Loucy (cell line): ENCODE measurements at regions not wholly inside any gene's neighbourhood (a gene's known extent, or its start where the extent isn't known, plus 50 kb on each side); places are given as distances from the start of the nearest gene placed in this dataset.

Experiments
- H2AFZ ChIP-seq: fragments of 200-600 bp; sonication (generic); 2 replicates; pipeline ENCODE4 v1.6.0; 2016; ENCODE audit warnings: antibody characterized with exemption, mild to moderate bottlenecking, low read length, moderate library complexity
- H3F3A ChIP-seq: fragments of 200-600 bp; 2 replicates; pipeline ENCODE4 v1.6.0; 2016; ENCODE audit warnings: antibody characterized with exemption, low read depth, mild to moderate bottlenecking
- H3K27me3 ChIP-seq: fragments of 200-600 bp; sonication (generic); 2 replicates; pipeline ENCODE4 v1.6.1; 2014; ENCODE audit warnings: low read length, mild to moderate bottlenecking; ENCODE audit not compliant: insufficient read depth, poor library complexity, severe bottlenecking
- H3K36me3 ChIP-seq: fragments of 200-600 bp; sonication (generic); 2 replicates; pipeline ENCODE4 v1.6.1; 2016; ENCODE audit warnings: low read length; ENCODE audit not compliant: insufficient read depth
- H3K4me1 ChIP-seq: fragments of 200-600 bp; sonication (generic); 2 replicates; pipeline ENCODE4 v1.5.1; 2014; ENCODE audit warnings: low read length, mild to moderate bottlenecking; ENCODE audit not compliant: insufficient read depth, poor library complexity, severe bottlenecking
- H3K4me2 ChIP-seq: fragments of 200-600 bp; sonication (generic); 2 replicates; pipeline ENCODE4 v1.6.0; 2014; ENCODE audit warnings: antibody characterized with exemption, low read length, low read depth, mild to moderate bottlenecking; ENCODE audit not compliant: poor library complexity, severe bottlenecking
- H3K4me3 ChIP-seq: fragments of 200-600 bp; sonication (generic); 2 replicates; pipeline ENCODE4 v1.5.1; 2014; ENCODE audit warnings: low read length, mild to moderate bottlenecking, mixed read lengths; ENCODE audit not compliant: poor library complexity, severe bottlenecking
- H3K79me2 ChIP-seq: fragments of 200-600 bp; sonication (generic); 2 replicates; pipeline ENCODE4 v1.6.1; 2014; ENCODE audit warnings: low read length; ENCODE audit not compliant: insufficient read depth
- H3K9ac ChIP-seq: fragments of 200-600 bp; sonication (generic); 2 replicates; pipeline ENCODE4 v1.6.0; 2014; ENCODE audit warnings: mild to moderate bottlenecking, low read depth, low read length, moderate library complexity; ENCODE audit not compliant: poor library complexity, severe bottlenecking
- H3K9me2 ChIP-seq: fragments of 200-600 bp; sonication (generic); replicated peaks from 2 replicates; pipeline ENCODE4 v1.6.1; 2016; ENCODE audit warnings: low read depth, low read length, mixed read lengths
- H3K9me3 ChIP-seq: fragments of 200-600 bp; sonication (generic); 2 replicates; pipeline ENCODE4 v1.6.1; 2014; ENCODE audit warnings: mild to moderate bottlenecking, antibody characterized with exemption, low read length, low read depth; ENCODE audit not compliant: insufficient read depth
- H4K20me1 ChIP-seq: fragments of 200-600 bp; sonication (generic); 2 replicates; pipeline ENCODE4 v1.6.0; 2014; ENCODE audit warnings: antibody characterized with exemption, low read length, mild to moderate bottlenecking; ENCODE audit not compliant: insufficient read depth, poor library complexity, severe bottlenecking
- EZH2phosphoT487 ChIP-seq: fragments of 200-600 bp; IDR thresholded peaks from 2 replicates; pipeline ENCODE4 v1.6.1; 2018; ENCODE audit warnings: antibody characterized with exemption, mild to moderate bottlenecking, moderate library complexity, borderline replicate concordance
- TF ChIP-seq, protein P1 (sequence below): fragments of 200-600 bp; sonication (generic); conservative IDR thresholded peaks from 2 replicates; pipeline ENCODE4 v1.5.1; 2014; ENCODE audit warnings: mild to moderate bottlenecking, antibody characterized with exemption, low read length

DNA sequence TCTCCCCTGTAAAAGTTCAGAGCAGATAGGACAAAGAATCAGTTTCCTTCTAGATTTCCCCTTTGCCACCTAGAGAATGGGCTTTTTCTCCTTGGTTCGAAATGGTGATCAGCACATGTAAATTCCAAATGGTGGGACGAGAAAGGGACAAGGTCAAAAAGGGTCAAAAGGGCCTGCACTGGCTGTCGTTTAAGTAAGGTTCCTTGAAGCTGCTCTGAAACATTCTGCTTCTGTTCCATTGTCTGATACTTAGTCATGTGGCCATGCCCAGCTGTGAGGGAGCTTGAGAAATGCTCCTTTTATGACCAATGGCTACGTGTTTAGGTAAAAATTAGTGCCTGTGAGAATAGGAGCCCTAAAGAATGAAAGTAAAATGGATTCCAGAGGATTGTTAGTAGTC is 165.9 kb upstream of the CENPE start:
- H3K36me3 ChIP-seq = no peaks in the 10 kb centered on the region
- TF ChIP-seq, protein P1, sequence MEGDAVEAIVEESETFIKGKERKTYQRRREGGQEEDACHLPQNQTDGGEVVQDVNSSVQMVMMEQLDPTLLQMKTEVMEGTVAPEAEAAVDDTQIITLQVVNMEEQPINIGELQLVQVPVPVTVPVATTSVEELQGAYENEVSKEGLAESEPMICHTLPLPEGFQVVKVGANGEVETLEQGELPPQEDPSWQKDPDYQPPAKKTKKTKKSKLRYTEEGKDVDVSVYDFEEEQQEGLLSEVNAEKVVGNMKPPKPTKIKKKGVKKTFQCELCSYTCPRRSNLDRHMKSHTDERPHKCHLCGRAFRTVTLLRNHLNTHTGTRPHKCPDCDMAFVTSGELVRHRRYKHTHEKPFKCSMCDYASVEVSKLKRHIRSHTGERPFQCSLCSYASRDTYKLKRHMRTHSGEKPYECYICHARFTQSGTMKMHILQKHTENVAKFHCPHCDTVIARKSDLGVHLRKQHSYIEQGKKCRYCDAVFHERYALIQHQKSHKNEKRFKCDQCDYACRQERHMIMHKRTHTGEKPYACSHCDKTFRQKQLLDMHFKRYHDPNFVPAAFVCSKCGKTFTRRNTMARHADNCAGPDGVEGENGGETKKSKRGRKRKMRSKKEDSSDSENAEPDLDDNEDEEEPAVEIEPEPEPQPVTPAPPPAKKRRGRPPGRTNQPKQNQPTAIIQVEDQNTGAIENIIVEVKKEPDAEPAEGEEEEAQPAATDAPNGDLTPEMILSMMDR = no peak
- no peak for TF ChIP-seq EZH2phosphoT487
- H3K79me2 ChIP-seq = no peaks in the 10 kb centered on the region

DNA sequence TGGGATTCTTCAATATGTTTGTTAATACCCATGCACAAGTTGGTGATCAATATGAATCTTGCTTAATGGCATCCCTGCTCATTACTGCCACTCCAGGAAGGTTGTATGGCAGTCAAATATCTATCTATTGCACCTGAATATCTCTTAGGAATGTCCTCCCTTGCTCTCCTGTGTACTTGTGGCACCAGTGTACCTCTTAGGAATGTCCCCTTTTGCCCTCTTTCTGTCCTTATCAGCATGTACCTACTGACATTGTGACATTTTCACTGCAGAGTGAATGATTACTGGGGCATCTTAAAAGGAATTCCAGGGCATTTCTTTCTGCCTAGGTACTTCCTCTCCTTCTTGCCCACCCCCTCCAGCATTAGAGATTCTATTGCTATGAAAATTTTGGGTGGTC is 163.8 kb upstream of the CENPE start:
- Histone ChIP-seq H4K20me1 (no peaks in the 10 kb centered on the region), H3F3A (no peaks in the 10 kb centered on the region), H3K27me3 (no peaks in the 10 kb centered on the region), H3K9me3 (peaks cover 9% of the 10 kb centered on the region; the same call in 1 of the 2 replicates), H3K9ac (no peak overlapping the region), H3K4me2 (no peak overlapping the region), H3K4me3 (no peak overlapping the region), H3K79me2 (no peaks in the 10 kb centered on the region), H3K36me3 (no peaks in the 10 kb centered on the region), H3K4me1 (no peaks in the 10 kb centered on the region), H2AFZ (no peak overlapping the region), H3K9me2 (no peaks in the 10 kb centered on the region)
- no peak for TF ChIP-seq EZH2phosphoT487
- TF ChIP-seq, protein P1 = no peak

More for the DNA sequence above, 165.9 kb upstream of the CENPE start:
- Histone ChIP-seq H3K9me3 (peaks cover 4% of the 10 kb centered on the region; the same call in 1 of the 2 replicates), H2AFZ (0 out of 2 replicates have a peak overlapping the region, but pooled peaks have one; percentile 8), H3K9ac (no peak overlapping the region), H3K4me3 (no peak overlapping the region), H3K9me2 (no peaks in the 10 kb centered on the region), H3K4me1 (no peaks in the 10 kb centered on the region), H4K20me1 (no peaks in the 10 kb centered on the region), H3F3A (no peaks in the 10 kb centered on the region), H3K27me3 (no peaks in the 10 kb centered on the region), H3K4me2 (no peak overlapping the region)

DNA sequence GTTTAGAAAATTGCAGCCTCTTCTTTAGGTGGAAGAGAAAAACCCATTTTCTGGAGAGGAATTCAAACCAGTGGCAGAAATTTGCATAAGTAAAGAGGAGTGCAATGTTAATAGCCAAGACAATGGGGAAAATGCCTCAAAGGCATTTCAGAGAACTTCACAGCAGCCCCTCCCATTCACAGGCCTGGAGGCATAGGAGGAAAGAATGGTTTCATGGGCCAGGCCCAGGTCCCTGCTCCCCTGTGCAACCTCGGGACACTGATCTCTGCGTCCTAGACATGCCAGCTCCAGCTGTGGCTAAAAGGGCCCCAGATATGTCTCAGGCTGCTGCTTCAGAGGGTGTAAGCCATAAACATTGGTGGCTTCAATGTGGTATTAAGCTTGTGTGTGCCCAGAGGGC is 161.8 kb upstream of the CENPE start:
- Histone ChIP-seq H3K9me2 (no peaks in the 10 kb centered on the region), H3K79me2 (no peaks in the 10 kb centered on the region), H2AFZ (no peak overlapping the region), H3K27me3 (no peaks in the 10 kb centered on the region), H3K9me3 (peaks cover 9% of the 10 kb centered on the region; the same call in 1 of the 2 replicates), H3K4me2 (no peak overlapping the region), H3K9ac (no peak overlapping the region), H3K36me3 (no peaks in the 10 kb centered on the region), H3F3A (no peaks in the 10 kb centered on the region), H4K20me1 (no peaks in the 10 kb centered on the region), H3K4me3 (no peak overlapping the region), H3K4me1 (no peaks in the 10 kb centered on the region)
- no peak for TF ChIP-seq EZH2phosphoT487
- TF ChIP-seq, protein P1 = no peak
